Lower lobe of right lung (tissue), 2 donors: ENCODE measurements at regions not wholly inside any gene's neighbourhood (a gene's known extent, or its start where the extent isn't known, plus 50 kb on each side); places are given as distances from the start of the nearest gene placed in this dataset.
"Not testable (repeated sequence)": the region's sequence is repeated elsewhere in the genome, so short reads cannot be mapped to it uniquely, and the experiment has no call there.

Experiments
- ATAC-seq, 2 donors: fragments of 200-7000 bp; cut with Tn5 transposase; one replicate each; pipeline ENCODE4 v1.9.1; 2020 to 2022; ENCODE audit warnings: mild to moderate bottlenecking in 2 of 2, moderate library complexity in 2 of 2
- DNase-seq: peaks from one replicate; pipeline ENCODE4 v3.0.0-alpha.2; 2020
- H3K27ac ChIP-seq: fragments of 200-600 bp; one replicate; pipeline ENCODE4 v1.8.0; 2022
- H3K27me3 ChIP-seq: fragments of 200-600 bp; one replicate; pipeline ENCODE4 v1.8.0; 2022; ENCODE audit warnings: low read depth
- H3K36me3 ChIP-seq: fragments of 200-600 bp; one replicate; pipeline ENCODE4 v1.8.0; 2022; ENCODE audit warnings: mild to moderate bottlenecking
- H3K4me1 ChIP-seq: fragments of 200-600 bp; one replicate; pipeline ENCODE4 v1.8.0; 2022
- H3K4me3 ChIP-seq: fragments of 200-600 bp; one replicate; pipeline ENCODE4 v1.8.0; 2022; ENCODE audit warnings: mild to moderate bottlenecking
- H3K9me3 ChIP-seq: fragments of 200-600 bp; one replicate; pipeline ENCODE4 v1.8.0; 2022
- intact Hi-C: fragments of 100-400 bp; cut with DNase I; formaldehyde crosslinking; loops from one replicate; pipeline ENCODE4 v1.11.0; 2022
- TF ChIP-seq, protein P1 (sequence below): fragments of 200-600 bp; IDR thresholded peaks from one replicate; pipeline ENCODE4 v1.8.0; 2022; ENCODE audit warnings: antibody characterized with exemption, mild to moderate bottlenecking
- donor health status: DM: no; HTN: yes; CAD: no; lungs with severe emphysema.

DNA sequence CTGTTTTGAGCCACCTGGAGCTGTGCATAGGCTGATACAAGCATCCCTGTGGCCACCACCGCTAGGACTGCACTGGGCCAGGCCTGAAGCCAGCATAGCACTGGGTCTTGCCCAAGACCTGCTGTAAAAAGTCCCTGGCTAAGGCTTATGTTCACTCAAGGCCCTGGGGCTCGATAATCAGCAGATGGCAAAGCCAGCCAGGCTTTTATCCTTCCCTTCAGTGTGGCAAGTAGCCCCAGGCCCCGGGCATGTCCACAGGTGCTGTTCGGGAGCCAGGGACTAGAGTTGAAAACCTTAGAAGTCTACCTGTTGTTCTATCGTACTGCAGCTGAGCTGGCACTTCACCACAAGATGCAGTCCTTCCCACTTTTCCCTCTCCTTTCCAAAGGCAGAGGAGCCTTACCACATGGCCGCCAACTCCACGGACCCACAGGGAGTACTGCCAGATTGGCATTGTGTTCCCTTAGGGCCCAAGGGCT is 226.4 kb upstream of the ZNF217 start:
- DNase-seq, result no peak
- no peak for ATAC-seq
- H3K27ac ChIP-seq, result no peak overlapping the region
- TF ChIP-seq, protein P1, sequence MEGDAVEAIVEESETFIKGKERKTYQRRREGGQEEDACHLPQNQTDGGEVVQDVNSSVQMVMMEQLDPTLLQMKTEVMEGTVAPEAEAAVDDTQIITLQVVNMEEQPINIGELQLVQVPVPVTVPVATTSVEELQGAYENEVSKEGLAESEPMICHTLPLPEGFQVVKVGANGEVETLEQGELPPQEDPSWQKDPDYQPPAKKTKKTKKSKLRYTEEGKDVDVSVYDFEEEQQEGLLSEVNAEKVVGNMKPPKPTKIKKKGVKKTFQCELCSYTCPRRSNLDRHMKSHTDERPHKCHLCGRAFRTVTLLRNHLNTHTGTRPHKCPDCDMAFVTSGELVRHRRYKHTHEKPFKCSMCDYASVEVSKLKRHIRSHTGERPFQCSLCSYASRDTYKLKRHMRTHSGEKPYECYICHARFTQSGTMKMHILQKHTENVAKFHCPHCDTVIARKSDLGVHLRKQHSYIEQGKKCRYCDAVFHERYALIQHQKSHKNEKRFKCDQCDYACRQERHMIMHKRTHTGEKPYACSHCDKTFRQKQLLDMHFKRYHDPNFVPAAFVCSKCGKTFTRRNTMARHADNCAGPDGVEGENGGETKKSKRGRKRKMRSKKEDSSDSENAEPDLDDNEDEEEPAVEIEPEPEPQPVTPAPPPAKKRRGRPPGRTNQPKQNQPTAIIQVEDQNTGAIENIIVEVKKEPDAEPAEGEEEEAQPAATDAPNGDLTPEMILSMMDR, result no peak
- no peaks in the 10 kb centered on the region for H3K9me3 ChIP-seq
- no peaks in the 10 kb centered on the region for H3K27me3 ChIP-seq
- intact Hi-C loops, result no loop called here
- H3K36me3 ChIP-seq, result no peaks in the 10 kb centered on the region
- H3K4me3 ChIP-seq, result no peak overlapping the region
- H3K4me1 ChIP-seq, result no peaks in the 10 kb centered on the region

DNA sequence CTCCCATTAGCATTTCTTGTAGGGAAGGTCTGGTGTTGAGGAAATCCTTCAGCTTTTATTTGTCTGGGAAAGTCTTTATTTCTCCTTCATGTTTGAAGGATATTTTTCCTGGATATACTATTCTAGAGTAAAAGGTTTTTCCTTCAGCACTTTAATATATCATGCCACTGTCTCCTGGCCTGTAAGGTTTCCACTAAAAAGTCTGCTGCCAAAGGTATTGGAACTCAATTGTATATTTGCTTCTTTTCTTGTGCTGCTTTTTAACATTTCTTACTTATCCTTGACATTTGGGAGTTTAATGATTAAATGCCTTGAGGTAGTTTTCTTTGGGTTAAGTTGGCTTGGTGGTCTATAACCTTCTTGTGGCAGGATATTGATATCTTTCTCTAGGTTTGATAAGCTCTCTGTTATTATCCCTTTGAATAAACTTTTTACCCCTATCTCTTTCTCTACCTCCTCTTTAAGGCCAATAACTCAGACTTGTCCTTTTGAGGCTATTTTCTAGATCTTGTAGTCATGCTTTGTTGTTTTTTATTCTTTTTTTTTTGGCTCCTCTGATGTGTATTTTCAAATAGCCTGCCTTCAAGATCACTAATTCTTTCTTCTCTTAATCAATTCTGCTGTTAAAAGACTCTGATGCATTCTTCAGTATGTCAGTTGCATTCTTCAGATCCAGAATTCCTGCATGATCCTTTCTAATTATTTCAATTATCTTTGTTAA is 225.0 kb upstream of the ZNF217 start:
- H3K4me1 ChIP-seq, result no peaks in the 10 kb centered on the region
- intact Hi-C loops, result no loop called here
- no peak overlapping the region for H3K4me3 ChIP-seq
- ATAC-seq (no peak), DNase-seq (no peak)
- no peaks in the 10 kb centered on the region for H3K9me3 ChIP-seq
- H3K36me3 ChIP-seq, result no peaks in the 10 kb centered on the region
- TF ChIP-seq, protein P1, result no peak
- no peaks in the 10 kb centered on the region for H3K27me3 ChIP-seq
- no peak overlapping the region for H3K27ac ChIP-seq

- H3K4me3 ChIP-seq, H3K36me3 ChIP-seq, intact Hi-C loops, H3K4me1 ChIP-seq, ATAC-seq, H3K27me3 ChIP-seq, H3K27ac ChIP-seq, DNase-seq, H3K9me3 ChIP-seq: not testable (repeated sequence)
These were observed 223.9 kb upstream of the ZNF217 start for GRCh38 chr20:53817513-53817912.

GRCh38 chr20:53816872-53817398 is 223.3 kb upstream of the ZNF217 start:
- Histone ChIP-seq H3K27me3 (no peaks in the 10 kb centered on the region), H3K36me3 (no peaks in the 10 kb centered on the region), H3K4me3 (no peak overlapping the region), H3K4me1 (no peaks in the 10 kb centered on the region), H3K9me3 (no peaks in the 10 kb centered on the region), H3K27ac (no peak overlapping the region)
- intact Hi-C loops, result no loop called here
- DNase-seq (no peak), ATAC-seq (no peak)
- TF ChIP-seq, protein P1, result no peak

- intact Hi-C loops, result no loop called here
- TF ChIP-seq, protein P1, result no peak
- H3K4me1 ChIP-seq, result no peaks in the 10 kb centered on the region
These were observed 221.9 kb upstream of the ZNF217 start for GRCh38 chr20:53815509-53815908.

GRCh38 chr20:53814060-53814459 is 220.4 kb upstream of the ZNF217 start:
- DNase-seq (no peak), ATAC-seq (no peak)
- no peaks in the 10 kb centered on the region for H3K27me3 ChIP-seq
- no peaks in the 10 kb centered on the region for H3K36me3 ChIP-seq
- no peaks in the 10 kb centered on the region for H3K4me1 ChIP-seq
- H3K27ac ChIP-seq, result no peak overlapping the region
- no peaks in the 10 kb centered on the region for H3K9me3 ChIP-seq
- intact Hi-C loops, result no loop called here
- no peak overlapping the region for H3K4me3 ChIP-seq
- TF ChIP-seq, protein P1, result no peak

More at GRCh38 chr20:53815509-53815908, 221.9 kb upstream of the ZNF217 start:
- no peak for ATAC-seq
- H3K27ac ChIP-seq, result no peak overlapping the region
- no peaks in the 10 kb centered on the region for H3K9me3 ChIP-seq
- H3K4me3 ChIP-seq, result no peak overlapping the region
- H3K36me3 ChIP-seq, result no peaks in the 10 kb centered on the region
- DNase-seq, result no peak
- no peaks in the 10 kb centered on the region for H3K27me3 ChIP-seq
